ENCODE measurements at regions not wholly inside any gene's neighbourhood (a gene's known extent, or its start where the extent isn't known, plus 50 kb on each side); places are given as distances from the start of the nearest gene placed in this dataset.

DNA sequence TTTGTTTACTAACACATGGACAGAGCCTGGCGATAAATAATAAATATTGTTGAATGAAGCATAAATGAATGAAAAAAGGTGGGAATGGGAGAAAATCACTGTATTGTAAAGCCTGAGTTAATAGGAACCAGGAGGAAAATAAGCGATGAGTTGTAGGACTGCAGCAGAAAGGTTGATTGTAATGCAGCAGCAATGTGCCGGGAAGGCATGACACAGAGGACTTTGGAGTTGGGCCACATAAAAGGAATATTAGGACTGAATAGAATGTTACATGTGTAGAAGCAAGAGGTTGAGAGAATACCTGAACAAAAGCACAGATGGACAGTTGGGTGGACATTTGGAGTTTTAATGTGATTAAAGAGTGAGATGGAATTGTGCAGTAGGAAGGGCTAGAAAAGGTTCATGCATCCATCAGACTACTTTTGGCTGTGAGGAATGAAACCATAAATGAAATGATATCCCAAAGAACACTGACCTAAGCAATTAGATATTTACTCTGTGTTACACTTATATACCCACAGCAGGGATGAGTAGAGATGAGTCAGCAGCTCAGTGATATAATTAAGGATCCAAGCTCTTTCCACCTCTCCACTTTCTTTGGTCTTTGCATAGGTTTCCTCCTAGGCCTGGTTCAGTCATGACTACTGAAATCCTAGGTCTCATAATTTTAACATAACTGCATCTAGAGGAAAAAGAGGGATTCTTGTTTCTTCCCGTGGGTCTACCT is 55.4 kb downstream of the CCER1 start:
- no peak for DNase-seq

DNA sequence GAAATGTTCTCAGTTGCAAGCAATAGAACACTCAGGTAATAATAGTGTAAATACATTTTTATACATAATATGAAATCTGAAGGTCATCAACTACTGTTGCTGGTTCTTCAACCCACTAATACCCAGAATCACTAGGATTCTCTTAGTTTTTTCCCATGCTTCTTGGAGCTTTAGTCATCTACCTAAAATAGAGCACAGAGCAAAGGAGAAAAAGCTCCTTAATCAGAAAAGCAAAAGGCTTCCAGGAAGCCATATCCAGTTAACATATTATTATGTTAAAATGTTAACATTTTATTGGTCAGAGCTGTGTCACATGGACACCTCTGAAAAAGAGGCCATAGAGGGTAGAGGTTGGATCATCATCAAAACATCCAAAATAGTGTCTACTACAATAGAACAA is 57.0 kb downstream of the CCER1 start:
- DNase-seq, result no peak

DNA sequence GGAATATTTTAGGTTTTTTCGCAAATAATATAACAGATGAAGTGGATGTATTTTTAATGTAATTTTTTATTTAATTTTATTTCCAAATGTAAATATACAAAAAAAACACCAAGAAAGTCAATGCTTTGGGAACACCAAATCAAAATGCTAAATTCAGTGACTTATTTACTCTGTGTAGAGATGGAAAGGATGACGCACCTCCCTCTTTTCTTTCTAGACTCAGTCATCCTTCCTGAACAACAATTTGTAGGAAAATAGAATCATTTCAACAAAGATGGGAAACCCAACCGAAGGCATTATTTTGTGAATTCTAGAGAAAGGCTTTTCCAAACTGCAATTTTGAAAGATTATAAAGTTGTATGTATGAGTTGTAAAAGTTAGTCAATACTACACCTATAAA is 57.7 kb downstream of the CCER1 start:
- DNase-seq, result no peak

DNA sequence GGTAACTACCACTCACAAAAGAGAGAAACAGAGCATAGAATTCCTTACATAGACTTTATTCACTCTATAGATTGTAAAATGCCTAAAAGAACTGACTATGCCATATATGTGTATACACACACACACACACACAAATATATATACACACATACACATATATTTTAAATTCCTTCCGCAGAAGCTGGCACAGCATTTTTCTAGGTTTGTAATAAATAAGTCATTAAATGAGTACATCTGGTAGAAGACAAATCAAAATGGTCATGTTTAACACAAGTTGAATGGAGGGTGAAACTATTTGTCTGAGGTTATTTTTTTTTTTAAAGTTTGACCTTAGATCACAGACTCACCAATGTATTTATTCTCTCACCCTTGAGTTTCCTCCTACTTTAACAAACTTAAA is 58.2 kb downstream of the CCER1 start:
- DNase-seq, result no peak

DNA sequence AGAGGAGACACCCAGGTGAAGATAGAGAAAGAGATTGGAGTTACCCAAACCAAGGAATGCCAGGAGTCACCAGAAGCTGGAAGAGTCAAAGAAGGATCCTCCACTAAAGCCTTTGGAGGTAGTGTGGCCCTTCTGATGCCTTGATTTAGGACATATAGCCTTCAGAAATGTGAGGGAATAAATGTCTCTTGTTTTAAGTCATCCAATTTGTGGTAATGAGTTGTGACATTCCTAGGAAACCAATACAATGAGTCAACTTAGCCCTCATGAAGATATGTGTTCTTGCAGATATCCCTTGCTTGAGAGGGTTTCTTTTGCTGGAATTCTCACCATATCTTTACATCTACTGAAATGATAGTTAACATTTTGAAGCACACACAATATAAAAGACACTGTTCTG is 58.8 kb downstream of the CCER1 start:
- DNase-seq, result no peak

DNA sequence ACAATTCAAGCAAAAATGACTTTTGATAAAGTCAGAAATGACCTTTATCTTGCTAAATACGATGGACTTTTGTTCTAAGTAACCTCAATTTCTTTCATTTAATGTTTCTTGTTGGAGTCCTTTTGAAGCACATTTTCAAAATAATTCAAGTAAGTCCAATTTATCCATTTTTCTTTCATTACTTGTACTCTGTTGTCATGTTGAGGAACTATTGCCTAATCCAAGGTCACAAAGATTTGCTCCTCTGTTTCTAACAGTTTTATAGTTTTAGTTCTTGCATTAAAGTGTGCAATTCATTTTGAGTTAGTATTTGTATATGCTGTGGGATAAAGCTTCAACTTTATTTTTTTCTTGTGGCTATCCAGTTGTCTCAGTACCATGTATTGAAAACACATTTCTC is 66.7 kb downstream of the CCER1 start:
- no peak for DNase-seq

DNA sequence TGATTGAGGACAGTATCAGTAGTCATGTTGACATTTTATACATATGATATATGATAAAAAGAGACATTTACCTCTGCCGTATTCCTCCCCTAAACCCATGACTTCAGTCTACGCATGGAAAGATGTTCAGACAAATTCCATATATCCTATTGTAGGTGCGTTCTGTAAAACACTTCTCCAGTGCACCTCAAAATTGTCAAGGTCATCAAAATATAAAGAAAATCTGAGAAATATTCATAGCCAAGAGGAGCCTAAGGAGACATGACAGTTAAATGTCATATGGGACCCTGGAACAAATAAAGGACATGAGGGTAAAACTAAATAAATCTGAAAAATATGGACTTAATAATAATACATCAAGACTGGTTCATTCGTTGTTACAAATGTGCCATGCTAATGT is 71.5 kb downstream of the CCER1 start:
- DNase-seq, result no peak

DNA sequence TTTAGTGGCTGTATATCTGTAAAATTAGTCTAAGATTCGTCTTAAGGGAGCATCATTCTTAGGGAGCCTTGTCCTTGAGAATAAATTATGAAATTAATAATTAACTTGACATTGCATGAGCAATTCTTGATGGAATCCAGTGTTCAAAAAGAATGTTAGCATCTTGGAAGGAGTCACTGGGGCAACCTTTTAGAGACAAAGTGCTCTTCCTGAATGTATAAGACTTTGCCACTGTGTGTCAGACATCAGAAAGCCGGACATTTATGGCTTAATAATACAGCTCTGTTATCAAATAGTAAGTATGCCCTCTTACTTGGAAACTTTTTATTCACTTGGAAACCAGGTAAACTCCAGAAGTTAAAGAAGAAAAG is 83.3 kb downstream of the CCER1 start:
- no peak for DNase-seq

DNA sequence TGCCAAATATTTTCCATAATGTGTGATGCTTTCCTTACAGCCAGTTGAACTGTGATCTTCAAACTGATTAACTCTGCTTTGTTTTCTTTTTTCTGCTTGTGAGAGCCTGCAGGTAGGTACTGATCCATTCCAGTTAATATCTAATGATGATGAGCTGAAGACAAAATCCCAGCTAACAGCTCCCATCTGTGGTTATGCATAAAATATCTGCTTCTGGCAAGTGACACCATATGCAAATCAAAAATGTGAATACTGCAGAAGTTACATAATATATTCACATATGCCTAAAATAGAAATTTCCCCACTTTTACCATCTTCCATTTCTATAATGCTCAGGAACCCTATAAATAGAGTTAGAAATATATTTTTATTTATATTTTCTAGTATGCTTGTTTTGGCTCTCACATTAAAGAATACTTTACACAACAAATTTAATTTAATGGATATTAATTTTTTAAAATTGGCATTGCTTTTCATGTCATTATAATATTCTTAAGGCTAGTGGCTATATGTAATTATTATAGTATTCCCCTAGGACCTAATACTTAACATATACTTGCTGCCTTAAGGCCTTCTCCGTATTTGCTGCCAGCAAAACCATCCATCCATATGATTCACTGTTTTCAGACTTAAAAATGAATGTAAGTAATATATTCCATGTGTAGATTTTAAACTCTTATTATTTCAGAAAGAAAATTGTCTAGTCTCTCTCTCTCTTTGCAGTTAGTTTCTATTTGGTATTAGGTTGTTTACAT is 83.8 kb downstream of the CCER1 start:
- no peak for DNase-seq

DNA sequence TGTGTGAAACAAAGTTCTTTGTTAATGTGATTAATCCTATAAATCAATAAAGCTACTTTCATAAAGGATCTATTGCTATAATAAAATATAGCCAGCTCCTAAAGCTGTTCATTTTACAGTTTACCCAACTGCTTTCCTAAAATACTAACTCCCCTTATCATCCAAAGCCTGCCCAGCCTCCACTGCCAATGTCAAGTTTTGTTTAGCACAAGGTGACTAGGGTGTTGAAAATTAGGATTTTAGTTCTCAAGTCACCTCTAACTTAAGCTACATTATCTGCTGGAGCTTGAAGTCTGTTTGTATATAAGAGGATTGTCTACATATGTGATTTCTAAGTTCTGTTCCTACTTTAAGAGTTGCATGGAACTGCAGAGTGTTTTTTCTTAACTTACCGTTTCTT is 86.3 kb downstream of the CCER1 start:
- no peak for DNase-seq

DNA sequence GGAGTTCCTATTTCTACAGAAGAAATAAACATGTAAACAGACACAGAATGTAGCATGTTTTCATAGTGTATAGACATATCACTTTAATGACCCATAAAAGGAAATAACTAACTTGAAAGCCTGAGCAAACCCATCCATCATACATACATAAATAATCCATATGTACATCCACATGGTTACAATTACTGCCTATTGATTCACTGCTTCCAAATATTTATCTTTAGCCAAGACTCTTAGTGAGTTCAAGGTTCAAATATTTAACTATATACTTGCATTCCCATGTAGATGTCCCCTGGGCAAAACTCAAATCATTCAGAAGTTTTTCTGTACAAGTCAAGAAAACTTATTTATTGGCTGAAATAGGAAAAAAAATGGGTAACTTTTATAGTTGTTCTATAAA is 95.4 kb downstream of the CCER1 start:
- no peak for DNase-seq

DNA sequence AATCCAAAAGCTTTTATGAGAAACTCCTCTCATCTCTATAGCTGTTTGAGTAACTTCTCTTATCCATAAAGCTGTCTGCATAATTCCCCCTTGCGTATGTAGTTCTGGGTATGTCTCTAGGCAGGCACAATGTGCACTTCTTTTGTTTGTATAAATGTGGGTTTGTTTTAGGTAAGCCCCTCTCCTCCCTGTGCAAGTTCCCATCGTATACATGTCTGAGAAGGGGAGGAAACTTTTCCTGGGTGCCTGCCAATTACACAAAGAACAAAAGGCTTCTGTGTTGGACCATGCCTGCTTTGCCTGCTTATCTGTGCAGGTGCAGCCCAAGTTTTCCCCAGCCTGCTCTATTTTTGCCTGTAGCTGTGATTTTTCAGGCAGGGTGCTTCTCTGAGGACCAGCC is 96.7 kb downstream of the CCER1 start:
- no peak for DNase-seq

DNA sequence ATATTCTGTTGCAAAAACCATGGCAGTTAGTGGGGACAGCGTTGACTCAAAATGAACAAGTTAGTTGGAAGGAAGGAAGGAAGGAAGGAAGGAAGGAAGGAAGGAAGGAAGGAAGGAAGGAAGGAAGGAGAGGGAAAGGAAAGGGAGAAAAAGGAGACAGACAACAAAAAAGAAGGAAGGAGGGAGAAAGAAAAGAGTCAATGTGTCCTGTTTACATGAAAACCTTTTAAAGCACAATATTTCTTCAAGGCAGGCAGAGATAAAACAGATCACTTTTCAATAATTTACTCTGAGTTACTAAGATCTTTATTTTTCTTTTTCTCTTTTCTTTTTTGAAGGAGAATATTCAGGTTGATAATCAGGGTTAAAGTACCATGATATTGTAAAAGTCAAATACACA is 99.4 kb downstream of the CCER1 start:
- DNase-seq, result no peak

DNA sequence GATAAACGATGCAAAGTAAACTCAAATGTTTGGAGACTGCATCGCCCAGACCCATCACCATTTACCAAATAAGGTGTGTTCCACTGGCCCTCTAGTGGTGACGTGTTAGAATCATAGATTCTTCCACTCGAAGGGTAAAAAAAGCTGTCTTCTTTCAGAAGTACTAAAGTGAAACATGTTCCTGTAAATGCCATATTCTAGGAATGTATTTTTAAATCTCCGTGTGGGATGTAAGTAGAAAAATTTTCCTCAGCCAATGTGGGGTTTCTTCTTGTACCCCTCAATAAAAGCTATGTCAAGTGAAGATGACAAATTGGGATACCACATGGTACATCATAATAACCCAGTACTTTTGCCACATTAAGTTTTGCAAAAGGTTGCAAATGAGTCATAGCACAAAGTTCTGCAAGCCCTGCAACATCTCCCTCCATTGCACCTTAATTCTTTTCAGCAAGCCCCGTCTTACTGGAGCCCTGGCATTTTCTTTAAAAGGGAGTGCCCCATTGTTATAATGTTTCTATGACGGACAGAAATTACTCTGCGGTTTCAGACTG is 100.8 kb downstream of the CCER1 start:
- no peak for DNase-seq

DNA sequence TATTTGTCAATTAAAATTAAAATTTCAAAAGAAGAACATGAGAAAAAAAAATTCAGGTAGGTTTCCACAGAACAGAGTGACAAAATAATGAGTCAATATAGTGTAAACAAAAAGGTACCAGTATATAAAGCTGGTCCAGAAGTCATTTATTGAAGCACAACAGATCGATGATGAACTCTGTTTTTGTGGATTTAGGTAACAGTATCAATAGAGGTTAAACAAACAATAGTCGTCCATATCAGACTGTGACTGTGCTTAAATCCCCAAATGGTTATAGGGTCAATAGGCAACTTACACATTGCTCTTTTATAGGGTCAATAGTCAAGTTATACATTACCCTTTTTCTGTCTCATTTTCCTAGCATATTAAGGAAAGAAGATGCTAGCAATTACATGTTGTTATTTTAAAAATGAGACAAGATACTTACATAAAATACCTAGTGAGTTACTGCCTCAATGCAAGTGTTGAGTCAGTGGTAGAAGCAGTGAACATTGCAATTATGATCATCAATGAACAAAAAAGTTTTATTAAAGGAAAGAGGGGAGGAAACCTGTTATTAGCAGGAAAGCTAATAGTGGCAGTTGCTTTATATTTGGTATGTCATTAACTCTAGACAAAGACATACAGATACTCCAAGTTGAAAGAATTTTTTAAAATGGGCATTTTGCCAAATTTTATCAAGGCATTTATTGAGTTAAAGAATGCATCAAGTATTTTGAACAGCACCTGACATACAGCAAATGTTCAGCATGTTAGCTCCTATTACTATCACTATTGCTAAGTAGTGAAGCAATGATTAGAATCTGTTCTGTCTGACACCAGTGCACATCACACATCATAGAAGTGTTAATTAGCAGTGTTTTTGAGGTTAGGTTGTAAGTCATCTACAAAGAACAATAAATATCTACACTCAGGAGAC is 102.9 kb downstream of the CCER1 start:
- no peak for DNase-seq

DNA sequence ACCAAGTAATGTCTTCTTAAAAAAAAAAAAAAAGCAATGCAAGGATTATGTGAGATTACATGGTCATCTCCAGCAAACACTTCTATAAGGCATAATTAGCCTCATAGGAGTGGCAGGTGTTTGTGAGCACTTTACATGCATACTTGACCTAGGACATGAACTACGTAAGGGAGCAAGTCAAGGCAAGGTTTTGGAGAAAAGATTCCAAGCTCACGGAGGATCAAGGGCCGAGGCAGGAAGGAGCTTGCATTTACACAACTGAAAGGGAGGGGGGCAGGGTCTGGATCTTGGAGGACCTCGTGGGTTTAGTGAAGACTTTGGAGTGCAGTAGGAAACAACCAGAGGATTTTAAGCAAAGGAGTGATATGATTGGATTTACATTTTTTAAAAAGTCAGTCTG is 112.5 kb downstream of the CCER1 start:
- no peak for DNase-seq

DNA sequence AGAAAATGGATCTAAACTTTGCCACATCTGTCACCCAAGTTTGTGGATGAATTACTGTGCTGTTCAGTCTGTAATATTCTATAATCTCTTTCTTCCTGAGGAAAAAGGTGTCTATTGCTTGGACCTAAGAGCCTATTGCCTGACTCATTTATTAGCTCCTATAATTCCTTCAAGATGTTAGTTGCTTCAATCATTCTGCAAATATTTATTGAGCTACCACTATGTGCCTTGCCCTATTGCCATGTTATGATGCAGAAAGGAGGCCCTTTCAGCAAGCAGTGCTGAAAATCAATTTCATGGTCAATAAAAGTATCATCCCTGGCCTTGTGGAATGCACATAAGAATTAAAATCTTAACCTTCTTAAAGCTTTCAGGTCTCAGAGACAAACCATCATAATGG is 113.6 kb downstream of the CCER1 start:
- no peak for DNase-seq

DNA sequence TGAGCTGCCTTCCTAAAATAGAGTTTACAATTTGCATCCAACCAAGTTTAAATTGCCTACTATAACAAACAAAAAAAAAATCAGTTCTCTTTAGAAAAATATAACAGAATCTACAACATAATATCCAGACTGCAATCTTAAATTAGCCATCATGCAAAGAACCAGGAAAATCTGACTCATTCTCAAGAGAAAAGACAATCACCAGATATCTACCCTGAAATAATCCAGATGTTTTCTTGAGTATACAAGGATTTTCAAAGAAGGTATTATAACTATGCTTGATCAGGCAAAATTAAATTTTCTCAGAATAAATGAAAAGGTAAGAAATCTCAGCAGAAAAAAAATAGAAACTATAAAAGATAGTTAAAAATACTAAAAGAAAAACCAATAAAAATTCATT is 115.6 kb downstream of the CCER1 start:
- no peak for DNase-seq

DNA sequence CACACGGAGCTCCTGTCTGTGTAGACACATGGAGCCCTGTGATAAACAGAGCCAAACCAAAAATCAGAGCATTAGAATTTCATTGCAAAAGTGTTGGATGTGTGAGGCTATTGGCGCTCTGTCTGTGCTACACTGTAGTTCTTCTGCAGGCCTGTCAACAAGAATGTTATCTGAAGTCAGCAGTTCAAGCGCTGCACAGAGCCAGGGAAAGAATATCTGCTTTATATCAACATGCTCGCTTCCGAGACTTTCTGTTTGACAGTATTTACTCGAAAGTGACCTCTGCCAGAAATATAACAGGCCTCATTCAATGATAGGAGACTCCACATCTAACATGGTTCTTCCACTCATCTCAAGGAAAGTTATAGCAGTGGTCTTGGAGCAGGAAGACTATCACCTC is 118.3 kb downstream of the CCER1 start:
- DNase-seq, result no peak

DNA sequence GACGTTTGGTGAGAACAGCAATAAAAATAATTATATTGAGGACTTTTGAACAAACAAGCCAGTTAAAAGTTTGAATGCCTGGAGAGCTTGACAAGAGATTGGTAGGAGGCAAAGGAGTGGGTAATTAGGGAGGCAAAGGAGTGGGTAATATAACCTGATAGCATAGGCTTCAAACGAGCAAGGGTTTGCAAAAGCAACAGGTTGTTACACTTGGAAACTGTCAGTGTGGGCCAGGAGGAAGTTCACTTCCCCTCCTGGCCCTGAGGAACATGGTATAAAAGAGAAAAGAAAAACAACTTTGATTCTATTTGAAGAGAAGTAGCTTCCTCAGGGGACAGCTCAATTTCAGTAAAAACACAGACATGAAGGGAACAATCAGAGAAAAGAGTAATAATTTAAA is 121.7 kb downstream of the CCER1 start:
- DNase-seq, result no peak

DNA sequence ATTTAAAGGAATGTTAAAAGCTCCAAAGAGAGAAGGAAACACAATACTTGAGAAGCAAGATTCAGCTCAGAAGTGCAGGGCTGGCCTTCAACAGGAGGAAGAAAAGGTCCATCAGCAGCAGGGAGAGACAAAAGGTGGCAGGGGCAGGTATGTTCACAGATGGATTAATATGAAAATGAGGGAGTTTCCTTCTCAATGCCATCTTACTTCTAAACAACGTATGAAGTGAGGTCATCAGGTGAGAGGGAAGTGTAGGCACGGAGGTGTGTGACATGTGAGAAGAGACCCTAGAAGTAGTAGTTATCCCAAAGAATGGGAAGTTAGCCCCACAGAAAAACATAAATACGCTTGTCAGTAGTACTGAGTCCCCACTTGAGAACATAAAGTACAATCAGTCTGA is 122.5 kb downstream of the CCER1 start:
- no peak for DNase-seq

DNA sequence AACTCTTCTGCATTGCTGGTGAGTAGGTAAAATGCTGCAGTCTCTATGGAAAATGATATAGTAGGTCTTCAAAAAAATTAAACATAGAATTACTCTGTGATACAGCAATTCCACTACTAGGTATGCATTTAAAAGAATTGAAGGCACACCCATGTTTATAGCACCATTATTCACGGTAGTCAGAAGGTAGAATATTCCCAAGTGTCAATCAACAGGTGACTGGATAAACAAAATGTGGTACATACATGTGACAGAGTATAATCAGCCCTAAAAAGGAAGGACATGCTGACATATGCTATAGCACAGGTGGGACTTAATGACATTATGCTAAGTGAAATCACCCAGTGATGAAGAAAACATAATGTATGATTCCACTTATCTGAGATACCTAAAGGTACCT is 123.3 kb downstream of the CCER1 start:
- DNase-seq, result no peak

DNA sequence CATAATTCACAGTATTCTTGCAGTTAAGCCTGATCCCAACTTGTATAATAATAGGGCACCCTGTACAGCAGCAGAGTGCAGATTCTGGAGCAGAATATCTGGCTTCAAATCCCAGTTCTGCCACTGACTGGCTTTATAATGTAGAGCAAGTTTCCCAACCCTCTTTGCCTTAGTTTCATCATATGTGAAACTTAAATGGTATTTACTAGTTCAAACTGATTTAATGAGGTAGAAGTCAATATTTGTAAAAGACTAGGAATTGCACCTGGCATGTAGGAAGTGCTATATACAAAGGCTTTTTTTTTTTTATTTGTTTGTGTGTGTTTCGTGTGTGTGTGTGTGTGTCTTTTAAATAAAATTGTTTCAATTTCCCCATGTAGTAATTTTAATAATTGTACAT is 125.9 kb downstream of the CCER1 start:
- no peak for DNase-seq

DNA sequence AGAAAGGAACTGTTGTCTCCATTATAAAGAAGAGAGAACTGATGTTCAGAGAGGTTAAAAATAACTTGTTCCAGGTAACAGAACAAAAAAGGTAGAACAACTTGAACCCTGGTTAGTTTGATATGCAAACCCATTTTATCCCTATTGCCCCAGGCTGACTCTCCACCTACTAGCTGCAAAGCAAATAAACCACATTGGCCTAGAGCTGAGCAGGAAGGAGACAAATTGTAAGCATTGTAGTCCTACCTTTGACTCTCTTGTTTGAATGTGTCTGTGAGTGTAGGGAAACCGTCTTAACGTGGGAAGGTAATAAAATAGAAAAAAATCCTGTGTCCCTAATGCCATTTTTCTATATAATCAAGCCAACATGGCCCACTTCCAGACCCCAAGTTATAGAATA is 126.4 kb downstream of the CCER1 start:
- no peak for DNase-seq

Data from SIG-M5 (cell line).